ENCODE measurements at regions not wholly inside any gene's neighbourhood (a gene's known extent, or its start where the extent isn't known, plus 50 kb on each side); places are given as distances from the start of the nearest gene placed in this dataset.
A peak's percentile ranks its signal among the peaks of the same experiment; 100 is the strongest.
"Not testable (repeated sequence)": the region's sequence is repeated elsewhere in the genome, so short reads cannot be mapped to it uniquely, and the experiment has no call there.

GRCh38 chr4:123537906-123538402 lies 141.4 kb downstream of the SPRY1 start:
- DNase-seq (ENCODE audit: low spot score) = not testable (repeated sequence)

GRCh38 chr4:123545667-123546572 lies 149.3 kb downstream of the SPRY1 start:
- DNase-seq (ENCODE audit: low spot score) = no peak

DNA sequence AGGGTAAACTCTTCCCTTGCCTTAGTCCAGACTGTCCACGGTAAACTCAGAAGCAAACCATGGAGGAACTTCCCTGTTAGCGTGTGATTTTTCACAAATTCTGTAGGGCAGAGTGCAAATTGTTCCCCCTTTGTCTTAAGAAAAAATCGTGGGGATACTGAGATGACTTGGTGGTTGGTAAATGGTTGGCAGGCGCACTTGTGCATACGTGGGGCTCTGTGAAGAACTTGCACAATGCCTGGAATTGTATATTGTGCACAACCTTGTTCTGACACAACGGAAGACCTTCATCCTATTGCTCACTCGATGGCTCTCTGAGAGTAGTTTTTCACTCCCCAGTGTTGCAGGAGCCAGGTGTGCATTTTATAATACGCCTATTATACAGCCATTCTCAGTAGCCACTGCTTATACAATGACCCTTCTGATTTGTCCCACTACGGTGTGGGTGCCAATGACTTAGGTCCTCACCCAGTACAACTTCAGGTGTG lies 150.0 kb downstream of the SPRY1 start:
- DNase-seq (ENCODE audit: low spot score) = no peak

GRCh38 chr4:123547216-123548165 lies 150.9 kb downstream of the SPRY1 start:
- DNase-seq (ENCODE audit: low spot score) = no peak

DNA sequence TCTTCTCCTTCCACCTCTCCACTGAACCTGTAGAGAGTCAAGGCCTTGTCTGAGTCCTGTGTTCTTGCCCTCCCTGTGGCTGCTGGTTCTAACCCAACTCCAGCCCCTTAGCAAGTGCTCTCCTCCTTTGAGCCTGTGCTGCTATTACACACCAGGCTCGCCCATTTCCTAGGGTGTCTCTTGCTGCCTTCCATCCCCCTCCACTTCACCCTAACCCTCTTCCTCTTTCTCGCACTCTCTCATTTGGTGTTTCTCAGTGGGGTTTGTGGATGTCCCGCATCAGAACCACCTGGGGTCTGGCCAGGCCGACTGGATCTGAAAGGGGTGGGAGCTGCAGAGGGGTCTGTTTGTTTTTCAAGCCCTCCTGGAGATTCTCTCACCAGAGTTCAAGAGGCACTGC lies 156.7 kb downstream of the SPRY1 start:
- DNase-seq (ENCODE audit: low spot score) = no peak

DNA sequence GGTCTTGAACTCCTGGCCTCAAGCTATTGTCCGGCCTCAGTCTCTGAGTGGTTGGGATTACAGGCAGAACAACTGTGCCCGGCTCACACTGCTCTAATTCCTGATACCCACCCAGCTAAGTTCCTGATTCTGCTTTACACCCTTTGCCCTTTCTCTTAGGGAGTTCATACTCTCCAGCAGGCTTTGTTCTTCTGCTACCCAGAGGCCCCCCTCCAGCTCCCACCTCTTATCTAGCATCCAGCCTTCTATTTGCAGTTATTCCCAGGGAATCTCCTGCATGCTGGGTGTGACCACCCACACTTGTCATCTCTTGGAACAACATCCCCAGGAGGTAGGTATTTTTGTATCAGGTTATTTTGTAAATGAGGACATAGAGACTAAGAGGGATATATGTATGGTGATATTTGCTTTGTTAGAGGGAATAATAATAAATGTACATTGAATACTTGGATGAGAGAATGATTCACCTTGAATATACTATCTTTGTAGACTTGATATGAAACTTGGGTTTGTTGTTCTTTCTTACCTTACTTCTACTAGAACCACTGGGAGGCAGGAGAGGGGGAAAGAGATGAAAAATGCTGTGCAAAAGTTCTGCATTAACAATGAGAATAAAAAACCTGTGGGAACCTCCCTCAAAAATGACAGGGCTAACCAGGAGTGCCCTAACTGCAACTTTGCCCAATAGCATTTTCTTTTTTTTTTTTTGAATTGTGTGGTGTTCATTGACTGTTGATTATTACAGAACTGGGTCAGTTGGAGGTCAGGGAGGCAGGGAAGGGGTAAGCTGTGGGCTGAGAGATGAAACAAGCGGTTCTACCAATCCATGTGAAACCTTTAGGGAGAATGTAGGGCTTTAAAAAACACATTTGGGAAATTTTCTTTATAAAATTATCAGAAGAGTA lies 157.4 kb downstream of the SPRY1 start:
- no peak for DNase-seq (ENCODE audit: low spot score)

GRCh38 chr4:123554801-123555232 lies 158.2 kb downstream of the SPRY1 start:
- DNase-seq (ENCODE audit: low spot score) = no peak

DNA sequence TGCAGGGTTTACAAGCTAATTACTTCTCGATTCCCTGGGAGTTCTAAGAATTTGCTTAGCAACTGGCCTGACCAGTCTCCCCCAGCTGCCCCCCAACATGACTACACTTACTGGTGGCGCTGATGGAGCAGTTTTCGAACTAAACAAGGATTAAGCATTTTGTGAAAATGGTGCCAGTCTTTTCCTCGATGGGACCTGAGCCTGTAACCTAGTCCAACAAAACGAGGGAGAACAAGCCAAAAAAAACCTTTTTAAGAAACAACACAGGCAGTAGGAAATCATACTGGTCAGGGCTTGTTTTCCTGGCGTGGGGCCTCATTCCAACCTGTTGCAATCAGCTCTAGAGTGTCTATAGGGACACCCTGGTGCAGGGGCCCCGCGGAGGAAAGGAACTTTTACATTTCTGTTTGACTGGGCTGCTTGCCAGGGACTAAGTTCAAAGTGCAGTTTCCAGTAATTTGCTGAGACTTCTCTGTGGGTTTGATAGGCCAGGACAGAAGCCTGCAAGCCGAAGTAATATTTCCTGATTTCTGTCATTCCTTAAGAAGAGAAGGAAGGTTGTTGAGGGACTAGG lies 158.7 kb downstream of the SPRY1 start:
- DNase-seq (ENCODE audit: low spot score) = peak; percentile 93

DNA sequence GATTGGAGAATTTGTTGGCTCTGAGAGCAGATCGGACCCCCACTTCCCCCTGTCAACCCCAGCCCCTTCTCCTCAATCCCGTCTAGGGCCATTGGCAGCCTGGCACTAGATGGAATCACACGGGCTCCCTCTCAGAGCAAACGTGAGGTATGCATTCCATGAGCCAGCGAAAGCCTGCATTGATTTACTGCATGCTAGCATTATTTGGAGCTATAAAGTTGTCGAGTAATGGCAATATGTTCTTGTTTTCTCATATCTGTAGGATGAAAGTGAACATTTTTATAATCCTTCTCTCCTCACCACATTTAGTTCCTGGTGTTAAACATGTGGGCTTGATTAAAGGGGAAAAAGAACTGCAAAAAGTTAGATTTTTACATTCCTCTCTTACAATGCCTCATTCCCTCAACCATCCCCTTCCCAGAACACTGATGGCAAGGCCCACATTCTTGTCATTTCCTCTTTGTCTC lies 159.2 kb downstream of the SPRY1 start:
- DNase-seq (ENCODE audit: low spot score) = no peak

DNA sequence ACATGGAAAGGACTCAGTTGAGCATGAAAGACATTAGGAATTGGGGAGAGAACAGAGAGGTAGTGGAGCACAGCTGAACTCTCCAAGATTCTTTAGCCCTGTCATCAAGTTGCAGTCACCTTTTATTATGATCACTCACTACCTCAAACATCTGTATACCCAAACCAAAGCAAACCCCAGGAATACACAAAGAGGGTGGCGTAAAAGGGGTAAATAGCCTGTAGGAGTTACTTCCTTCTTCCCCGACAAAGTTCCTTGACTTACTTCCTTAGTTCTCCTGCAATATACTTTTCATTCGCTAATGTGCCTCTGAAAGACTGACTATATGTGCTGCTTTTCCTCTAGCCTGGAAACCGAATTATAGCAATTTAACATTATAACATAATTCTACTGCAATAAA lies 159.9 kb downstream of the SPRY1 start:
- no peak for DNase-seq (ENCODE audit: low spot score)

GRCh38 chr4:123557857-123558536 lies 161.4 kb downstream of the SPRY1 start:
- DNase-seq (ENCODE audit: low spot score) = no peak

GRCh38 chr4:123558865-123559264 lies 162.3 kb downstream of the SPRY1 start:
- DNase-seq (ENCODE audit: low spot score) = no peak

DNA sequence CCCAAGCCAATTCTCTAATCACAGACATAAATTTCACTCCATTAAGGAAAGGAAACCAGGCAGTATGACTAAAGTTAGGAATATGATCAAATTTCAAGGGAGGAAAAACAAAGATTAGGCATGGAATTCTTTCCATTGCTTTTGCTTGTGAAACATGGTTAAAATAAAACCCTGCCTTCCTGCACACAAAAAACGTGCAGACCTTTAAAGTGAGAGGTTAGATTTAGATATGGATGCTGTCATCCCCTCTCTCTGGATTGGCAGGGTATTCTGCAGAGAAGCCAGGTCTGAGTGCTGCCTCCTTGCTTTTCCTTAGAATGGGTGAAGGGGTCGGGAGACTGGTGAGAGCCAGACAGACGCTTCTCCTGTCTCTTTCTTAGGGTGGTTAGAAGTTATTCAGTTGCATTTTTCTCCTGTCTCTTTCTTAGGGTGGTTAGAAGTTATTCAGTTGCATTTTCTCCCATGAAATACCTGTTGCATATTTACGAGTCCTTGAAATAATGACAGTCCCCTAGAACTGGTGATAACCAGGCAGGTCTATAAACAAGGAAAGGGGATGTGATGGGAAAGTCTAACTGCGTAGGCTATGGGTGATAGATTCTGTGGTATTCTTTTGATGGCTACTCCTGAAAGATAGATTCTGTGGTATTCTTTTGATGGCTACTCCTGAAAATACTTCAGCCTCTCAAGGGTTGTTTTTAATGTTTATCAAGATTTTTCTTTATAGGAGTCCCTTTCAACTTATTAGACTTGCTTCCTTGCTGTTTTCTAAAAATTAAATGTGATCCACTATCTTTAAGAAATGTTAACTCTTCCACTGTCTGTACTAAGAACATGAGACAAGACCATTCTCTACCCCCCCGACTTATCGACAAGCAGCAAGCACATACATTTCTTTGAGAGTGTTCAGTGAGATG lies 163.6 kb downstream of the SPRY1 start:
- DNase-seq (ENCODE audit: low spot score) = no peak

DNA sequence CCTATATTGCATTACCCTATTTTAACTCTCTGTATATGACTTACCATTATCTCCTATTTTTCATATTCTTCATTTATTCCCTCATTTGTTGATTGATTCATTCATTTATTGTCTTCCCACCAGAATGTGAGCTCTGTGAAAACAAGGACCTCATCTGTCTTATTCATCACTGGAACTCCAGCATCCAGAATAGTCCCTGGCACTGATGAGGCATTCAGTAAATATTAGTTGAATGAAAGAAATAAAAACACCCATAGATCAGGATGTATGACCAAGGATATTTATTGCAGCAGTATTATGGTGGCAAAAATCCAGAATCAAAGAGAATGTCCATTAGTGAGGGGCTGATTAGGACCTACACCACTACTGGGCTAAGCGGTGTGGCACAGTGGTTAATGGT lies 164.9 kb downstream of the SPRY1 start:
- DNase-seq (ENCODE audit: low spot score) = no peak

DNA sequence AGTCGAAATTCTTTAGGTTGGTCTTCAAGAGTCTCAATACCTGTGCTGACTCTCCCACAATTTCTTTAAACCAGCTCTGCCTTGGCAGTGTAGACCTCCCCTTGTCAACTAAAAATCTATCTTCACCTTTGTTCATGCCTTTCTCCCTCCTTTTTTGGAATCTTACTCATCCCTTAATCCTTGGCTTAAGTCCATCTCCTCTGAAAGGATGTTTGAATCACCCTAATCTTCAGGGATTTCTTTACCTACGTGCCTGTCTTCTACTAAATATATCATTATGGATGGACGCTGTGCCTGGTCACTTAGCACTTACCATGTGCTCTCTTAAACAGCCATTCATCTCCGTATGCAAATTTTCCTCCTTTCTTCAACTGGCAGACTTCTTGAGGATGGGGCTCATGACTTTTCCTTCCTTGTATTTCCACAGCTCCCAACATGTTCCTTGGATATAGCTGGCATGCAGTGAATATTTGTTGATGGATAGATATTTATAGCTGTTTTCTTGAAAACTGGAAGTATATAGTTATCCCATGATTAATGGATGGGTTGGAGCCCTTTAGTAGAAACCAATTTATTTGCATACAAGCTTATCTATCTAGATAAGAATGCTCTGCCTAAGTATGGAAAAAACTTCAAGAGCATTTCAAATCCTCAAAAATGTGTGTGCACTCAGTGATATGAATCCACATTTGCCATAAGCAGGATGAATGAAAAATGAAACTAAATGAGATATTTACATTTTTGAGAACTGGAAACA lies 166.6 kb downstream of the SPRY1 start:
- DNase-seq (ENCODE audit: low spot score) = no peak

DNA sequence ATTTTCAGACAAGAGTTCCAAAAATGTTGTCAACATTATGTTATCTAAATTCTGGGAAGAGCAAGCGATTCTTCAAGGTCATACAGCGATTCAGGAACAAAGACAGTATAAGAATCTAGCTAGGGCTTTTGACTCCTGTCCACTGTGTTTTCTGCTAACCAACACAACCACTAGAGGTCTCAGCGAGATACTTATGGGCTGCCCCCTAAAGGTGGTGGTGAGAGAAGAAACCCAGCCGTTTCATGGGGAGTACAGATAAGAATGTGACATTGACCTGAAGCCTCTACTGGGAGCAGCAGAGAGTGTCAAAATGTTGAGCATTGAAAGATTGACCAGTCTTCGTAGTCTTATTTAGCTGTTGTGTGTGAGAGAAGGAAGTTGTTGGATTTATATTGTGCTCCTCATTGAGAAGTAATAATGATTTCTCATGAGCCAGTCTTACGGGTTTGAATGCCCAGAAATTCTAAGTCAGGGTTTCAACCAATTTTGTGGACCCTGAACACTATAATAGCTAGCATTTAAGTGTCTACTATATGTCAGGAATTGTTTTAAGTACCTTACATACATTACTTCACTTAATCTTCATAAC lies 168.3 kb downstream of the SPRY1 start:
- DNase-seq (ENCODE audit: low spot score) = no peak

DNA sequence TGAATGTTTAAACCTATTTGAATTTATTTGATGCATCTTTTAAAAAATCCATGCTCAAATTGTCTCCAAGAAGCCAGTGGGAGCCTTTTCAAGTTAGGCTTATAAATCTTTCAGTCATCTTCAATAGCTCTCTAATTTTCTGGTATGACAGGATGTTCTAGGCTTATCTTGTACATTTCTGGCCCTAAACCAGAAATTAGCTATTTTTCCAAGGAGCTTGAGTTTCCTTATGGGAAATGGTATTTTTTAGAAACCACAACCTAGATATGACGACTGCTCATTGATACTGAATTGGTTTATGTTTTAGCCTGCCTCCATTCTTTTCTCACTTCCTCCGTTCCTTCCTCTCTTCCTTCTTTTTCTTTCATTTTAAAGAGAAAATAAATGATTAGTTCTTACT lies 172.3 kb downstream of the SPRY1 start:
- DNase-seq (ENCODE audit: low spot score) = no peak

Data from mesenteric fat pad (tissue), 1 donor.